GM12892 (cell line): ENCODE measurements at regions not wholly inside any gene's neighbourhood (a gene's known extent, or its start where the extent isn't known, plus 50 kb on each side); places are given as distances from the start of the nearest gene placed in this dataset.

Source experiments
- POLR2A ChIP-seq: IDR thresholded peaks from 2 replicates; pipeline ENCODE4 v1.6.1; 2011; ENCODE audit warnings: low read depth, low read length, control low read depth
- TAF1 ChIP-seq: IDR thresholded peaks from 2 replicates; pipeline ENCODE4 v1.6.1; 2011; ENCODE audit warnings: low read depth, mild to moderate bottlenecking, control low read depth, low read length, borderline replicate concordance

DNA sequence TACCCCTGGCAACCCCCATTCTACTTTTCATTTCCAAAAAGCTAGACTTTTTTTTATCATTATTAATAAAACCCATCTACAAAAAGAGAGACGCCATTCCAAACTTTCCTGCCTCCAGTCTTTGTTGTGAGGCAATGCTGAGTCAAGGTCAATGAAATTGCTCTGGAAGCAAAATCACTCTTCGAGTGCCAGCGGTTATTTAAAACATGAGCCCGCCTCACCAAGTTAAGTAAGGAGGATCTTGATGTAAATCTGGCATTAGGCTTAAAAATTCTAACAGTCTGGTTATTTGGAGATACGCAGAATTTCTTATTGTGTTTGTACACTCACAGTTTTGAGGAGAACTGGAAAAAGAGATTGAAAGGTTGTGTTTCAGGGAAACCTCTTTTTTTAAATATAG is 1196.3 kb downstream of the TYW1 start:
- TF ChIP-seq TAF1 (no peak), POLR2A (no peak)
